Activated T-cell treated with anti-CD3 and anti-CD28 coated beads for 48 hours (primary cell): ENCODE measurements at regions not wholly inside any gene's neighbourhood (a gene's known extent, or its start where the extent isn't known, plus 50 kb on each side); places are given as distances from the start of the nearest gene placed in this dataset.

Experiments used
- DNase-seq: peaks from one replicate; pipeline ENCODE4 v3.0.0-alpha.2; 2020; ENCODE audit warnings: low read depth

DNA sequence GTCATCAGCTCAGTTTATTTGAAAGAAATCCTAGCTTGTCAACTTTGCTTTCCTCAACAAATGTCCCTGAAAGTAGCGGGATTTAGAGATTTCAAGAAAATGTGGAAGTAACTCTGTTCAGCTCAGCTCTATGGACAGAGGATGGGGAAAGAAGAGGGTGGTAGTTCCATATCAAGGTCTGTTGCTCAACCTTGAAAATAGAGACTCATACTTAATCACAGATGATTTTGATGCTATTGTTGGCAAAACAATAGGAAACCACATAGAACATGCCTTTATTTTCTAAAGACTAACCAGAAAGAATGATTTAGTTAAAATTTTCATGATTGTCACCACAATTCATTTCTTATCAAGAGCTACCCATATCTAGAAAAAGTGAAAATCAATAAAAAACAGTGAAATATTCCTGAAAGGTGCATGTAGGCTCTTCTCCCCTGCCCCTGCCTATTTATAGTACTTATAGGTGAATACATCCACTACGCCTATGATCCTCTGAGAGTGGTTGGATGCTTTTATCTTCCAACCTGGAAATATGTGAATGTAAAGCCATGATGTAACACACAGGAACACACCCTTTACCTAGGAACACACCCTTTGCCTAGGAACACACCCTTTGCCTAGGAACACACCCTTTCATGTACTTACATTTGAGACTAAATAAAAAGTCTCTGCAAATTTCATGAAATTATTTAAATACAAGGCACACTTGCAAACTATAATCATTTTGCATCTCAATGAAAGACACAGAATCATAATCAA lies 65.8 kb downstream of the ETAA1 start:
- no peak for DNase-seq

DNA sequence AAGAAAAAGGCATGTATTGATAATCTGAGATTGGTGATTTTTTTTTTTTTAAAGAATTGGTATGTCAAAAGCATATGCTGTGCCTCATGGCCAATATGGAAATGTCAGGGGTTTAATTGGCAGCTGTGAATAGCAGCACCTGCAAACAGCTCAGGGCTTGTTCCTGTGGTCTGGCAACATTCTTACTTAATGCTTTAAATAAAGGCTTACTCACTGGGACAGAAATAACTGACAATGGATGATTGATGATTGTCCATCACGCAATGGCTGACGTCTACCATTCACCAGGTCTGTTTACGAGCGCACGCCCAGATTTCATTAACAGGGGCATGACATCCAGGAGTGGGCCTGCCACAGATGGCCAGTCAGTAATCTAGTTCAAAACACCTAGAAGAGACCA lies 66.7 kb downstream of the ETAA1 start:
- no peak for DNase-seq

DNA sequence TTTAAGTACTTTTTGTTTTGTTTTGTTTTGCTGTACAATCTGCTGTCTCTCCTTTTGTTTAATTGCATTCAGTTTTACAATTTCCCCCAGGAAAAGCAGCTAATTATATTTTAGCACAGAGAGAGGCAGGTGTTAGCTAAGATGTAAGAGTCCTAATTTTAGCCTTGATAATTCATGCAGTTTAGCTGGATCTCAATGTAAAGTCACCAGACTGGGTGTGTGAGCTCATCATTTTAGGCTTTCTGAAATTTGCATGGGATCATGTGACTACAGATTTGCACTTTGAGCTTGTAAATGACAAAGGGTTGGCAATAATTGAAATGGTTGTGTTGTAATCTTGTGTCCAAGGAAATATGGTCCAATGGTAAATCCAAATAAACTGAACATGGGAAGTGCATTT lies 68.5 kb downstream of the ETAA1 start:
- no peak for DNase-seq

DNA sequence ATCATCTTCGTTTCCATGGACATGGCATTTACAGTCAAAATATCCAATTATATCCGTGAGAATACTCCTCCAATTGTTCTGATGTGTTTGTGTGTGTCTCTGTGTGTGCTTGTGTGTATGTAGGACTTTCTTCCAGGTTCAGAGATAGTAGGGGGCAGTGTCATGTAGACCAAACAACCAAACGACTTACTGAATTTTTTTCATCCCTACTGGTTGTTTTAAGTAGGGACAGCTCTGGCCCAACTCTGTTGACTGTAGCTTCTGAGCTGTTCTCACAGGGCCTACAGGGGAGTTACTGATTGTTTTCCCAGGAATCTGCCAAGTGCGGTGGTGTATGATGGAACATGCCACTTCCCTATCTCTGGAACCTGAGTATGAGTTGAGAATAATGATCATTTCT lies 69.6 kb downstream of the ETAA1 start:
- no peak for DNase-seq

DNA sequence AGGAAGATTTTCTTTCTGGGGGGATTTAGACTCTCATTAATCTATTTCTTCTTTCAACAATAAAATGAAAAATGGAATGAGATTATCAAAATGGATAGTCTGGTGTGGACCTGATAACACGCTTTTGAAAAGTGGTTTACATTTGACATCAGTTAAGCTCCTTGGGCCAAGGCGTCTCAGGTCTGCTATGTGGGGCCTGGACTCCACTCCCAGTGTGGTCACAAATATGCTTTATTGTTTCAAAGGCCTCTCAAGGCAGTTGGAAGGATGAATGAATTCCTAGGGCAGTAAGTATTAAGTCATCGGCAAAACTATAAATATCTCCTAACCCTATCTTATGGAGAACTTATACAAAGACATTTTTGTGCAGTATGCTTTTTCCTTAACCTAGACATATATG lies 74.5 kb downstream of the ETAA1 start:
- no peak for DNase-seq

DNA sequence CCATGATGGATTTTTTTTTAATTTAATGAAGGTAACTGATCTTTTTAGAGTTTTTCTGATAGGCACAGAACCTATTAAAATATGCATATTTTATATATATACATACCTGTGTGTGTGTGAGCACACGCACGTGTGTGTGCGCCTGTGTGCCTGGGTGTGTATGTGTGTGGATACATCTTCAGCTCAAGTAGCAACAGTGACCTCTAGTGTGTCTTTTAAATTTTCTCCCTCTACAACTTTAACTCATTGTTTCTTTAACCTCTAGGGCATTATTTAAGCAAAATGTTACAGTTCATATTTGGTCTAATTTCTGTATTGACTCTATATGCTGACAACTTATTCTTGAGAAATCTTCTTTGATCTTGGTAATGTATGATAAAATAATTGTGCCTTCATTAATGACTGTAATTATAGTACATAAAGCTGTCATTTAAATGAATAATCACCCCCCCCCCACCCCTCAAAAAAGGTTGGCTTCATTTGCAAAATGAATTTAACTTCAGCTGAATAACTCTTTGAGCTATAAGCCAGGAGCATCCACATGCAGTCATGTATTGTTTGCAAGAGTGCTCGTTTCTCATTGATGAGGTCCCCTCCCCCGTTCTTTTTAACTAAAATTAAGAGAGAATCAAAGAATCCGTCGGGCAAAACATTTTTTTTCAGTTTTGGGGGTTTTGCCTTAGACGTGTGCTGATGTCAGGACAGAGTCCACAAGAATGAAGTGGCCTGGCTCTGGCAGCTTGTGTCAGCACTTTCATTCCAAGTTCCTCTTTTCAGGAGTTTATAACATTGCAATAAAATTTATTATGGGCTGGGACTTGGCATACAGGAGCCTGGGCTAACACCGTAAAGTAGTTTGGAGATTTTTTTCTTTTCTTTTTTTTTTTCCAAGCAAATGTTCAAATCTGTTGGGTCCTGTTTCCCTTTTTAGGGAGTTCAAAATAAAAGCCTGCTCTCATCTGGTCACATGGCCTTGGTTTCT lies 80.0 kb downstream of the ETAA1 start:
- DNase-seq: no peak

DNA sequence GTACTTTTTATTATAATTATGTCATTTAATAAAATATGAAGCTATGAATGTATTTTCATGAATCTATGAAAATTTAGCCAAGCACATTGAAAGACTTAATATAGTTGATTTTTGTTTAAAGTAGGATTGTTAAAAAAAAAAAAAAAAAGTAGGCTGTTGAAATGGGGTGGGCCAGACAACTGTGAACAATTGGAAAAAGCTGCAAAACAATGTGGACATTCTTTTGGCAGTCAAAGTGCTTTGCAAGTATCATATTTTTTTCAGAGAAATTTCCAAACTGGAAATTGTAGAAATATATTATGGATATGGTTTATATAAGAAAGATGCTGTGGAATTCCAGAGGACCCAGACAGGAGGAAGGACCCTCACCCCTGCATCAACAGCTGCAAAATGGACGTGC lies 82.1 kb downstream of the ETAA1 start:
- DNase-seq: no peak

DNA sequence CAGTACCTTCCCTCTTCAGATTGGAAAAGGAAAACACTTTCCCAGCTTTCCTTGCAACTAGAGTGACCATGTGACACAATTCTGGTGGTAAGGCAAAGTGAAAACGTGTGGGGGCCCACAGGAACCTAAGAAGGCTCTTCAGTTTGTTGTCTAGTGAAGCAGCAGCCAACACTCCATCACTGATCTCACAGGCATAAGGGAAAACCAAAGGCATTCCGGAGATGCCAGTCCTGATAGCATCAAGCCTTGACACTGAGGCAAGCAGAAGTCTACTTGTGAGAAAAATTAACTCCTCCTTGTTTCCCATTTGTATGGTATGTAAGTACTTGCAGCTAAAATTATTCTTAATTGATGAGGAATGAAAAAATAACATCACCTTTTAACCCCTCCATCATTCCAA lies 88.3 kb downstream of the ETAA1 start:
- DNase-seq: no peak

DNA sequence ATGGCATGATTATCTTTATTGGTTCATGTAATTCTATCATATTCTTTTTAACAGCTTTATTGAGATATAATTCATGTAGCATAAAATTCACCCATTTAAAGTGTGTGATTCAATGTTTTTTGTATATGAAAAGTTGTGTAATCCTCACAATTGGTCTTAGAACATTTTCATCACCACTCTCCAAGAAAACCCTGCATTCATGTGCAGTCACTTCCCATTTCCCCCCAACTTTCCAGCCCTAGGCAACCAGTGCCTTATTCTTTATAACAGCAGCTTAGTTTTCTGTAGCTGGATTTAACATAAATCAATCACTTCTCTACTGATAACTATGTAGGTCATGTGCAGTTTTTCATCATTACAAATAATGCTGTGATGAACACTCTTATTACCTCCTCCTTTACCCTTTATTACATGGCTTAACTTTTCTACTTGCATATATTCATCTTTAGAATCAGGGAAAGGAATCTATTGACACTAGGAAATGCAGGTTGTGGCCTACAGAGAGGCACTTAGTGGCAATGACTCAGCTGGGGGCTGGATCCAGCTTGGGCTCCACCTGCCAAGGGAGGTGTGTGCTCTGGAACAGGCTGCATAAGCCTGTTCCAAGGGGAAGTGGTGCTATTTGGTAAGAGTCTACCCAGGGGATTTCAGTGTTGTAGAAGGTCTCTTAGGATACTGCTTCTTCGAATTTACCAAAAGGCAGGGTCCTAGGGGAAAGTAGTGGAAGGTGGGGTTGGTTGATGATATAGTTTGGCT lies 89.1 kb downstream of the ETAA1 start:
- DNase-seq: no peak

DNA sequence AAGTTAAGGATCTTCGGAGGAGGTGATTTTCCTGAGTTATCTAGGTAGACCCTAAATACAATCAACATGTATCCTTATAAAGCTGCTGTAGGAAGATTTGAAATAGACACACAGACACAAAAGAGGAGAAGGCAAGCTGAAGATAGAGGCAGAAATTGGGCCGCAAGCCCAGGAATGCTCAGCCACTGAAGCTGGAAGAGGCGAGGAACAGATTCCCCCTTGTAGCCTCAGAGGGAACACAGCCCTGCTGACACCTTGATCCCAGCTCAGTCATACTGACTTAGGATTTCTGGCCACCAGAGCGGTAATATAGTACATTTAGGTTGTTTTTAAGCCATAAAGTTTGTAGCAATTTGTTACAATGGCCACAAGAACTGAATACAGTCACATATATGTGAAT lies 90.9 kb downstream of the ETAA1 start:
- no peak for DNase-seq

DNA sequence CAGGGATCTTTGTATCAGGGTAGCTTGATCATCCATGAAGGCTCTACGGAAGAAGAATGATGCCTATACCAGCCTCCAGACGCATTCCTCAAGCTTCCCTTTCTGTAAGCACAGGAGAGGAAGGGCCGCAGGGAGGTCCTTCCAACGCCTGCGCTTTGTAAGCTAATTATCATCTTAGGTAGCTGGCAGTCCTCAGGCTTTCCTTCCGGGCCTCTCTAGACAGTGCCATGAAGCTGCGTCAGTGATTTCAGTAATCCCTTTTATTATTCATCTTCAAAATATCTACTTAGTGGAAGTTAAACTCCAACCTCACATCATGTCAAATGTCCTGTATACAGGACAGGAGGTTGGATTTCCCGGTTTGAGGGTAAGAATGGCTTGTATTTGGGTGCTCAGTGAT lies 92.3 kb downstream of the ETAA1 start:
- DNase-seq: no peak

DNA sequence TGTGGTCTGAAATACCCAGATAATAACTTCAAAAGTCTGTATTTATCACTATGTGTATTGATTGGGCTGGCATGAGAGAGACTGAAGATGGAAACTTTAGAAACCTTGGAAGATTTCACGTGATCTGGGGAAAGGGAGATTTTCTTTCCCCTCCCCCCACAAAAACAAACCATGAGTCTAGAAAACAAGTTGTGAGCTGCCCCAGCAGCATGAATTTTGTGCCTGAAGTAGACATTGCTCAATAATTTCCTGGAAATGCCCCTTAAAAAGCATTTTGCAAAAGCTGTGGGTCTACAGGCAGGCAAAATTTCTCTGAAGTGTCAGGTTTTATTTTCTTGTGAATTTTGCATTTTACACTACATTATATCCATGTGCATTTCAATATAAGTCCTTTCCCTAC lies 101.8 kb downstream of the ETAA1 start:
- no peak for DNase-seq

DNA sequence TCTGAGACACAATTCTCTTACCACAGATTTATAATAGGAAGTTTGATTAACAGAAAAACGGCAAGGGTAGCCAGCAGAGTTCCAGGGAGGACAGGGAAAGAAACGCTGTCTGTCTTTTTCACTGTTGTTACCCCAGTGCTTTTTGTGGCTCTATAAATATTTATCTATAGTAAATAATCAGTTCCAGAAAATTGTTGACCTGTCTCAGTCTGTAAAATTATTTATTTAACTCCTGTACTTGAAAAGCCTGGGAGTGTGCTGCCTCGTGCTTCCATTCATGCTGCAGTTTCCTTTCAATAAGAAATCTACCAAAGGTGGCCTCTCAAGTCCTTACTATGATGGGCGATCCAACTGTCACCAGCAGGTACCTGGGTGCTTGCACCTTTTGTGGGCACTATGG lies 102.9 kb downstream of the ETAA1 start:
- no peak for DNase-seq

DNA sequence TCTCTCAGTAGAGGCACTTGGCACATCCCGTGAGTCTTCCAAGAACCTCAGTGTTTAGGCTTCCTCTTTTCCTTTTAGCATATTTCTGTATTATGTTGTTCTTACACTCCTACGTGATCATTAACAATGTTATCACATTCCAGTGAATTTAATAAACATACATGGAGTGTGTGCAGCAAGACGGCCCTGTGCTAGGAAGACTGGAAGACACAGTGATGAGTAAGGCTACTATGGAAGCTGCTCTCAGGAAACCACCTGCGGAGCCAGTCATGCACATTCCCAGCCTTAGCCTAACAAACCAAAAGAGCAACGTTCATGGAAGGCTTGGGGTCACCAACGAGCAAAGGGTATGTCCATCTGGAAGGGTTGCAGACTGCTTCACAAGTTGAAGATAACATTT lies 103.4 kb downstream of the ETAA1 start:
- DNase-seq: no peak

DNA sequence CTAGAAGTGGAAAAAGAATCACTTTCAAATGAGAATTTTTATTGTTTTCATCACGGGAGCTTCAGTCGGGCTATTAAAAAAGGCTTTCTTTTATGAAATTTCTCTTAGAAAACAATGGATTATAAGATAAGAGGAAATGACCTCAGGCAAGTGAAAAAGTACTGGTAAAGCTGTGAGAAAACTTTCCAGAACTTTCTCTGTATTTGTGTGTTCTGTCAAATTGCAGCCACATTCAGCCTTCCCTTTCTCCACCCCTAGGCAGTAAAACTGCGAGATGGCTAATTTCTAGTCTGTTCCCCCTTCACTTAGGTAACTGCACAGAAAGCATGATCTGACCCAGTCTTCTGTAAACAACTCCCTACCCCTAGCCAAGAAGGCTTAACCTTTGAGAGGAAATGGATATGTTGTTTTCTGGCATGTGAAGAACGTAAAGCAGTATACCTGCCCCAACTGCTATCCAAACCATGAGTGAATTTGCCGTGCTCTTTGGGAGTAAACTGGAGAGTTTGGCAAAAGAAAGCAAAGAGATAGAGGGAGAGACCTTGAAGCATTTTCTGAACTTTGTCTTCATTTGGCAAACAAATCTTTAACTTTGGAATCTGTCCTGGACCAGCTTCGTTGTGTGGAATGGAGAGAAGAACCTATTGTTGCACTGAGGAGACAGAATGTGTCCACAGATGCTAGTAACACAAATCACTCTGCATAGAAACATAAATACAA lies 105.4 kb downstream of the ETAA1 start:
- no peak for DNase-seq

DNA sequence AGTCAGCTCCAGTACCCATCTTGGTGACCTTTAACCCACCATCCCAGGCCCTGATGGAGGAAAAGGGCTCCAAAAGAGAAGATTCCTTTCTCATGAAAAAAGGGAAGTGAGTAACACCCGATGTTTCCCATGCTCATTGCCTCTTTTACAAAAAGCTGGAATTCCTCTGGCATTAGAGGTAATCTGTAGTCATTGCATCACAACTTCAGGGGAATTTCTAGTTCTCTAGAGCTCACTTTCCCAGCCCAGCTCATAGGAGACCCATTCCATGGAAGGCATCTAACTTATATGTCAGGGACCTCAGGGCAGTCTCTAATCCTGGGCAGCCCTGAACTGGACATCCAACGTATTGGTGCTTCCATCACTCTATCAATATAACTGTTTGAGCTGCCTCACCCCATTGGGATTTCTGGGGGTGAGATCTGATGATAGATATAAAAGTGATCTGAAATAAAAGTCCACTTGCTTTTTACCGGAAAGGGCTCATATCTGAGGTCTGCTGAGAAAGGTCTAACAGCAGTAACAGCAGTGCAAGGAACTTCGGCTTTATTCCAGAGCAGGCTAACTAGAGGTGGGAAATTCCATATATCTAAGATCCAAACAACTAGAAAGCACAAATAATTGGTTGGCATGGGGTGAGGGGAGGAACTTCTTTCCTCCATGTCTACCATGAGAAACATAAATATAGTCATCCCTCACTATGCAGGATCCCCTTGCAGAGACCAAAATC lies 106.1 kb downstream of the ETAA1 start:
- no peak for DNase-seq

DNA sequence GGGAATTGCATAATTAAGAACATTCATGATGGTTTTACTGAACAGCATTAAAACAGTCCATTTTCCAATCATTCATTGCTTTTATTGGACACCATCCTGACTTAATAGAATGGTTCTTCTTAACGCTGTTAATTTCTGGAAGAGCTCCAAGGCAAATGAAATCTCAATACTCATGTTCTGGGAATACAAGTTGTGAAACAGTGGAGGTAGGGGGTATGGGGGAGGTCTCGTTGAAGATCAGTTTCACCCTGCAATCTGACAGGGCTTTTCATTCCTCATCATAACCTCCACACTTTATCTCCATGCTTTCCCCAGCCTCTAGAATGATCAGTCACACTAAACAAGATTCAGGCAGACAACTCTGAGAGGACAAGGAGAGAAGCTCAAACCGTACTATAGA lies 113.6 kb downstream of the ETAA1 start:
- DNase-seq: no peak

DNA sequence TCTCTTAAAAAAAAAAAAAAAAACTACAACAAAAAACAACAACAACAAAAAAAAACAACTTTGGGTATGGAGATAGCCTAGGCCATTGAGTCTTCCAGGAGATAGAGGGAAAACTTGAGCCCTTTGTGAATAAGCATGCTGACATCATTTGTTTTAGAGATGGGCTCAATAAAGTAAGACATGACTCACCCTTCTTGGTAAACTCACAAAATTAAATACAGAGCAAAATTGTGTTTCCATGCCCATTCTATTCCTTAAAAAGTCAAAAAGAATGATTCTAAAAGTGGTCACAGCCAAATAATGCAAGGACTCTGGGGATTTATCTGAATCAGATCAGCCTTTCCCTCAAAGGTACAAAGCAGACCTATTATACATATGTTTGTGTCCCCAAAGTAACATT lies 117.4 kb downstream of the ETAA1 start:
- DNase-seq: no peak

DNA sequence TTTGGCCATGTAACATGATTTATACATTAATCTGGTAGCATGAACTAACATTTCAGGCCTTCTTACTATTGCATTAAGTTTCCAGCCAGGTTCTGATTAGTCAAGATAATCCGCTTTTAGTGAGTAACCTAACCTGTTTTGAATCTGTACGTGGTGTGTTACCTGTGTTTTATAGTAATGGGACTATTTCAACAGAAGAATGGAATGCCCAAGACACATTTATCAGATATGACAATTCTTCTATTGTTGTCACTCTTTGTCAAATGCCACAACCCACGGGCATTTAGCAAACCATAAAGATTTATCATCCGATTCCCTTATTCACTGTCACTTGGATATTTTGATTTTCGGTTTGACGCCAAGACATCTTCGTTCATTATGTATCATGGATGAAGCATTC lies 117.9 kb downstream of the ETAA1 start:
- DNase-seq: no peak

DNA sequence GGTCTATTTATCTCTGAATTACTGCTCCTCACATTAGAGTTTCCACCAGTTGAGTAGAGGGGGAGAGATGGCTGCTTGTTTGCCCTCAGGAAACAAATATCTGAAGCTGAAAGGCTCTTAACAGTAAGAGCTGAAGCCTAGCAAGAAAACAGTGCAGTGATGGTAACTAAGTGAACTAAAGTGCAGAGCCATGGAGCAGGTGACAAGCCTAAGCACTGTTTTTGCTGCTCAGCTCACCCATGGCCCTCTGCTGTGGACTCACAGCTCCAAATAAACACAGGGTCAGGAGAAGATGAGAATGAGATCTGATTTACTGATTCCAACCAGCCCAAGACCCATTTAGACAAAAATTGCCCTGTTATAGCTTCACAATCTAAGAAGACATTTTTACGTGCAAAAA lies 118.4 kb downstream of the ETAA1 start:
- DNase-seq: no peak

DNA sequence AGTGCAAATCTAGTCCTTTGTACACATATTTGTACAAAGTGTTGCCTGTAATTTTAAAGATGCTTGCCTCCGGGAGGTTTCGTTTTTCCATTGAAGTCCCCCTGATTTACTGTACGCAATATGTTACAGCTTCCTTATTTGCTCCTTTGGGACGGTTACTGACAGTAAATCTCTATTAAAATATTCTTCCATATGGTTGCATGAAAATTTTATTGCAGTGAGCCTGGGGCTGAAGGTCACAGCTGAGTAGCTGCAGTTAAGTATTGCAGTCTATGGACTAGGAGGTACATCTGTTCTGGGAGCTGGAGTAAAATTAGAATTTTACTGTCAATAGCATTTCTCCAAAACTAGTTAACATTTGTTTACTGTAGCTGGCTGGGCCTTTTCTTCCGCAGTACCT lies 119.2 kb downstream of the ETAA1 start:
- DNase-seq: no peak
